Astrocyte of the hippocampus (primary cell): ENCODE measurements at regions not wholly inside any gene's neighbourhood (a gene's known extent, or its start where the extent isn't known, plus 50 kb on each side); places are given as distances from the start of the nearest gene placed in this dataset.
A peak's percentile ranks its signal among the peaks of the same experiment; 100 is the strongest.
"Not testable (repeated sequence)": the region's sequence is repeated elsewhere in the genome, so short reads cannot be mapped to it uniquely, and the experiment has no call there.

ENCODE experiments used
- DNase-seq: peaks from one replicate; pipeline ENCODE4 v3.0.0; 2011; ENCODE audit warnings: low read depth, low spot score

DNA sequence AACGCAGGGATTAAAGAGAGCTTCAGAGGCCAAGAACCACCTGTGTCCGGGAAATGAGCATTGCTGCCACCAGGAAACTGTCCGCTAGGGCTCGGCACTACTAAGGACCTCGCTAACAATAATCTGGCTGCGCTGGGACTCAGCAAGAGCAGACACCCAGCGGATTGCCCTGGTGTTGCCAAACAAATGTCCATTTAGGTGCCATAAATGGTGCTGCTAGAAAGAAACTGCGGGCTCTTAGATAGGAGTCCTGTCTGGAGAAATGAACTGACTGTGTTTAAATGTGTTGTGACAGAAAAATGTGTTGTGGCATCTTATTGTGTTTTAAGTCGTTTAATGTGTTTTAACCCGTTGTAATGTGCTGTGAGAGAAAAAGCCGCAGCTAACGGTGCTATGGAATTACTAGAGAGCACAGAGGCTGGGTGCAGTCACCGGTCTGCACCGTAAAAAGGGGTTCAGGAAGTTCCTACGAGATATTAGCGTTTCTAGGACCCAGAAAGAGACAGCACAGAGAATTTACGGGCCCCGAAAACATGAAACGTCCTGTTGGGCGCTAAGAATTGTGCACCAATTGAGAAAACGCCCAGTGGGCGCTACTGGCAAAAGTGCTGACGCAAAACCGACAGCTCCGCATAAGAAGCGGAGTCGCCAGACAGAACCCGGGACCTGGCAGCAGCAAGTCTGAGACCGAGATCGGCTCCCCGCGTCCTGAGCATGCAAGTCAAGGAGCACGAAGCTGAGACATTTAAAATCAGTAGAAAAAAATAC is 90.6 kb downstream of the ANXA2R start:
- DNase-seq = peak; percentile 81

DNA sequence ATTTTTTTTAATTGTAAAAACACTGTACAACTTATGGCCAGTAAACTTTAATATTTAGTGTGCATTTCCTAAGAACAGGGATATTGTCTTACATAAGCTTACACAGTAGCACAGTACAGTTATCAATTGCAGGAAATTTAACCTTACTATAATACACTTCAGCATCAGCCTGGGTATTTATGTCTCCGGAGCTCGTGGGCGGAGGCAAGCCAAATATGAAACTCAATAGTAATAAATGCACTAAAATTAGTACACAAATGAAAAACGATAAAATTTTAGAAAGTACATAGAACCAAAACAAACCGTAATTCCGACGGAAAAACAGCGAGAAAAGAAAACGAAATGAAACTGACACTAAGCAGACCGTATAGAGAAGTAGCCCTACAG is 91.2 kb downstream of the ANXA2R start:
- no peak for DNase-seq

GRCh38 chr5:42944989-42945388 is 95.1 kb downstream of the ANXA2R start:
- DNase-seq = peak; percentile 92

- DNase-seq = peak; percentile 50
Observed at GRCh38 chr5:42943931-42944631, 96.0 kb downstream of the ANXA2R start.

GRCh38 chr5:42940853-42941252 is 99.3 kb downstream of the ANXA2R start:
- no peak for DNase-seq

DNA sequence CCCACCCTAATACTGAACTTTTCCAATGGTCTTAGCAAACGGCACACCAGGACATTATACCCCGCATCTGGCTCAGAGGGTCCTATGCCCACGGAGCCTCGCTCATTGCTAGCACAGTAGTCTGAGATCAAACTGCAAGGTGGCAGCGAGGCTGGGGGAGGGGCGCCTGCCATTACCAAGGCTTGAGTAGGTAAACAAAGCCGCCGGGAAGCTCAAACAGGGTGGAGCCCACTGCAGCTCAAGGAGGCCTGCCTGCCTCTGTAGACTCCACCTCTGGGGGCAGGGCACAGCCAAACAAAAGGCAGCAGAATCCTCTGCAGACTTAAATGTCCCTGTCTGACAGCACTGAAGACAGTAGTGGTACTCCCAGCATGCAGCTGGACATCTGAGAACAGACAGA is 108.1 kb downstream of the ANXA2R start:
- DNase-seq = not testable (repeated sequence)

- DNase-seq = not testable (repeated sequence)
Observed at GRCh38 chr5:42931451-42931850, 108.7 kb downstream of the ANXA2R start.

- no peak for DNase-seq
Observed at GRCh38 chr5:42930934-42931333, 109.2 kb downstream of the ANXA2R start.

DNA sequence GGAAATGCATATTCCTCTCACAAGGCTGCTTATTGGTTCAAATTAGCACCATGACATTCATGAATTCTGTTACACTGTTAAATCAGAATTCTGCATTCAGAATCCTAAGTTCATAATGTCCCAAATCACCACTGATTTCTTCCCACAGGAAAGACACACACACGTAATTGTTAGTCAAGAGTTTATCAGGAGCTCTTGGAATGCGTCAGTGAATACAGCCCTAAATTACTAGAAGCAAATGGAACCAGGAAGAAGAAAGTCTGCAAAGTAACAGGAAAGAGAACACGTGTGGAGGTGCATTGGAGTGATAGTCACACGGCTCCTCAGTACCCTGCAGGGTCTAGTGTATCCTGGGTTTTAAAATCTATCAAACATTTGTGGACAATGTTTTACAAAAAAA is 110.2 kb downstream of the ANXA2R start:
- no peak for DNase-seq

DNA sequence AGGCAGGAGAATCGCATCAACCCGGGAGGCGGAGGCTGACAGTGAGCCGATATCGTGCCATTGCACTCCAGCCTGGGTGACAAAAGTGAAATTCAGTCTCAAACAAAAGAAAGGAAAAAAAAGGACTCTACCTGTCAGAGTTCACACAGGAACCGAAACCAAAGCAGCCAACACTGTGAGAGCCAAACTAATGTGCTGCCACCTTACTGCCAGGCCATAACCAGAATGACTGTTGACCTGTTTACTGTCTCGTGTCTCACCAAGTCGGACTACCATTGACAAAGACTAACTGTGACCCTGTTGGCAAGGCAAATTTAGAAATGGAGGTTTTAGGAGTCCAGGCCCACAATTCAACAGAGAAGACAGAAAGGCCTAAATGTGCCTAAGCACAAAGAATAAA is 112.4 kb downstream of the ANXA2R start:
- DNase-seq = no peak

DNA sequence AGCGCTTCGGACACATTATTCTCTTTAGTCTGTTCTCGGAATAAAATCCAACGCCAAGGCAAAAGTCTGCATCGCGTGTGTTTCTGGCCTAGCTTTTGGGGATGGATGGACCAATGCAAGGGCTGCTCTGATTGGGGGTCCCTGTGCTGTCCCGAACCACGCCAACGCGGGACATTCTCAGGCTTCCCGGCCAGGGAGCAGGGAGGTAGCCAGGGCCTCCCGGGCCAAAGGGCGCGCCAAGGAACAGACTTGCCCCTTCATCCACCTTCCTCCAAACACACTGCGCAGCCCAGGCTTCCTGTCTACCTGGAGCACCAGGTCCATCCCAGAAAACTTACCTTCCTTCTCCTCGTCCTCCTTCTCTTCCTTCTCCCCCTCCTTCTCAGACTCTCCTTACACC is 113.0 kb upstream of the SELENOP start:
- DNase-seq = no peak

DNA sequence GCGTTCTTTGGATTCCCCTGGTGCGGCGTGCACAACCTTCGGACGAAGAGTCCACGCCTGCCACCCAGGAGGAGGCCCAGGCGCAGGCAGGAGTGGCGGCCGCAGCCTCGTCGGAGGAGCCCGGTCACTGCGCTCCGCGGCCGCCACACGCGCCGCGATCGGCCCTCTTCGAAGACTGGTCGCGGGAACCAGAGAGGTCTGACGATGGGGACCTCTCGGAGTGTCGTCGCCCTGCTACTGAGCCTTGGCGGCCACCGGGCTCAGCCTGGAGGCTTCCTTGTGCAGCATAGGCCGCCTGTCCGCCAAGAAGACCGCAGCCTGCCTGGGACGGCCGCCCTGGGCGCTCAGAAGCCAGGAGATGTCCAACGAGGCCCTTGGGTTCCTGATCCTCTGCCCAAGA is 112.5 kb upstream of the SELENOP start:
- DNase-seq = no peak

GRCh38 chr5:42923710-42924109 is 112.0 kb upstream of the SELENOP start:
- DNase-seq = no peak

DNA sequence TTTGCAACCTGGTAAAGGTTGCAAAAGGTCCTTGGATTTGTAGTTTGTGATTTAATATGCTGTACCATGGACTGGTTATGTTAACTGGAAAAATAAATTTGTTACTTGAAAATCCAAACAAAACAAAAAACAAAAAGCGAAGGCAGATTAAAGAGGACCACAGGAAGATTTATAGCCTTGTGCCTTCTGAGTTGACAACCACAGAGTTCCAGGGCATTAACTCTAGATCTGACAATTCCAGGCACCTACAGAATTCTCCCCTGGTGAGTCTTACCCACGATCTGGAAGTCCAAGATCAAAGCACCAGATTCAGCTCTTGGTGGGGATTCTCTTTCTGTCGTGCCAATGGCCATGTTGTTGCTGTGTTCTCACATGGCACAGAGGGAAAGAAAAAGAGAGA is 107.9 kb upstream of the SELENOP start:
- peak; percentile 6 for DNase-seq

GRCh38 chr5:42915306-42915866 is 103.7 kb upstream of the SELENOP start:
- no peak for DNase-seq

GRCh38 chr5:42912184-42912798 is 100.6 kb upstream of the SELENOP start:
- peak; percentile 59 for DNase-seq

DNA sequence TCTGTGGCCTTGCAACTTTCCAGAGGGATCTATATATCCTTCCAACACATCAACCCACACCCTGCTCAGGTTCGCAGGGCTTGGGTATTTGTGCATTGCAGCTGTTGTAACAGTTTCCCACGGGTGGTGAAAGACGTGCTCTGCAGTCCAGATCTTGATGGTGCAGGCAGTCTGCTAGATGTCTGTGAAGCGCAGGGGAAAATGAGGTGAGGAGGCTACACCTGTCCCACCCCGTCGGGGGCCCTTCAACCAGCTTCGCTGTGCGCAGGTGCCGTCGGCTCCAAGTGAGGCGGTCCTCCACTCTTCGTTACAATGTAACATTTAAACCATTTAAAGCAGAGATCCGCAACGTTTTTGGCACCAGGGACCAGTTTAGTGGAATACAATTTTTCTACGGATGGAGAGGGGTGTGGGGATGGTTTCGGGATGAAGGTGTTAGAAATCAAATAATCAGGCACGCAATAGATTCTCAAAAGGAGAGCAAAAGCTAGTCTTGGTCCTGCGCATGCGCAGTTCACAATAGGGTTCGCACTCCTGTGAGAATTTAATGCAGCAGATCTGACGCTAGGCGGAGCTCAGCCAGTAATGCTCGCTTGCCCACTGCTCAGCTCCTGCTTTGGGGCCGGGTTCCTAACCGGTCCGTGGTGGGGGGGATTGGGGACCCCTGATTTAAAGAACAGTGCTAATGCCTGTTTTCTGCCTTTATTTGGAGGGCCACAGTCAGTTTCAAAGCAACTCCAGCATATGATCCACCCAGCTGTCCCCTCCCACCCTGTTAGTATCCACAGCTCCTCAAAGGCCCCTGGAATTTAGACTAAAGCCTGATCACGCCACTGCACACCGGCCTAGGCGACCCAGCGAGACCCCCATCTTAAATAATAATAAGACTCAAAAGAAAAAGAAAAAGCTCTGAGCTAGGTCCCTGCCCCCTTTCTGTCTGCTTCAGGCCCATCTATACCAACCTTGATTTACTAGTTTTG is 97.1 kb upstream of the SELENOP start:
- peak; percentile 94 for DNase-seq

GRCh38 chr5:42908086-42908485 is 96.4 kb upstream of the SELENOP start:
- no peak for DNase-seq

- no peak for DNase-seq
Observed at GRCh38 chr5:42905827-42906226, 94.1 kb upstream of the SELENOP start.

- no peak for DNase-seq
Observed at GRCh38 chr5:42900734-42901133, 89.0 kb upstream of the SELENOP start.

- no peak for DNase-seq
Observed at GRCh38 chr5:42898760-42899159, 87.1 kb upstream of the SELENOP start.
